H1 (cell line): ENCODE measurements at regions not wholly inside any gene's neighbourhood (a gene's known extent, or its start where the extent isn't known, plus 50 kb on each side); places are given as distances from the start of the nearest gene placed in this dataset.

Experiments used
- CHD7 ChIP-seq: fragments of 300-600 bp; sonication (generic); IDR thresholded peaks from 2 replicates; pipeline ENCODE4 v1.7.1; 2012; ENCODE audit warnings: low read length, moderate library complexity, mild to moderate bottlenecking, inconsistent platforms; ENCODE audit not compliant: insufficient replicate concordance
- E2F6 ChIP-seq: IDR thresholded peaks from 2 replicates; pipeline ENCODE4 v1.6.1; 2012; ENCODE audit warnings: inconsistent platforms
- HDAC2 ChIP-seq, 2 experiments: fragments of 300-600 bp in 1 of 2; sonication (generic) in 1 of 2; IDR thresholded peaks; 2 replicates each; pipeline ENCODE4 v1.6.1; 2011 to 2012; ENCODE audit warnings: low read depth in 2 of 2, low read length in 2 of 2, mild to moderate bottlenecking in 2 of 2, moderate library complexity in 2 of 2, borderline replicate concordance in 1 of 2, inconsistent platforms in 1 of 2
- SIRT6 ChIP-seq: IDR thresholded peaks from one replicate; pipeline ENCODE4 v1.7.1; 2012; ENCODE audit warnings: low read length, inconsistent platforms
- USF2 ChIP-seq: IDR thresholded peaks from 2 replicates; pipeline ENCODE4 v1.6.1; 2011; ENCODE audit warnings: low read length, improper control_type of control experiment

GRCh38 chr5:117077142-117077541 lies 502.5 kb upstream of the SEMA6A start (continued):
- TF ChIP-seq CHD7 (no peak), SIRT6 (no peak), E2F6 (no peak), HDAC2 (IDR thresholded peaks at IDR 0.05; ENCODE audit: borderline replicate concordance in 1 of 2, low read depth in 2 of 2, low read length in 2 of 2) (no peak), USF2 (no peak)
